ENCODE measurements at regions not wholly inside any gene's neighbourhood (a gene's known extent, or its start where the extent isn't known, plus 50 kb on each side); places are given as distances from the start of the nearest gene placed in this dataset.

DNA sequence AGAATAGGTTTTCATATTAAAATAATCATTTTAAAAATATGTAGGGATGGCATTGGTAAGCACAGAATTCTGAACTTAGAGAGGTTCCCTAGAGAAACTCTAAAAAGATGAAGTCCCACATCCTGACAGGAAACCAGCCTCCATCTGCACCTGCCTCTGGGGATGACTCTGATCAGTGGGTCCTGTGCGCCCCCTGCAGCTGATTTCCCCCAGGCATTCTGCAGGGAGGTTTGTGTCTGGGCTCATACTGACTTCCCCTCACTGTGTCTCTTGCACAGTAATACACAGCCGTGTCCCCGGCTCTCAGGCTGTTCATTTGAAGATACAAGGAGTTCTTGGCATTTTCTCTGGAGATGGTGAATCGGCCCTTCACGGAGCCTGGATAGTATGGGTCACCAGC is 602.9 kb downstream of the TMEM121 start:
- TF ChIP-seq, protein P1, sequence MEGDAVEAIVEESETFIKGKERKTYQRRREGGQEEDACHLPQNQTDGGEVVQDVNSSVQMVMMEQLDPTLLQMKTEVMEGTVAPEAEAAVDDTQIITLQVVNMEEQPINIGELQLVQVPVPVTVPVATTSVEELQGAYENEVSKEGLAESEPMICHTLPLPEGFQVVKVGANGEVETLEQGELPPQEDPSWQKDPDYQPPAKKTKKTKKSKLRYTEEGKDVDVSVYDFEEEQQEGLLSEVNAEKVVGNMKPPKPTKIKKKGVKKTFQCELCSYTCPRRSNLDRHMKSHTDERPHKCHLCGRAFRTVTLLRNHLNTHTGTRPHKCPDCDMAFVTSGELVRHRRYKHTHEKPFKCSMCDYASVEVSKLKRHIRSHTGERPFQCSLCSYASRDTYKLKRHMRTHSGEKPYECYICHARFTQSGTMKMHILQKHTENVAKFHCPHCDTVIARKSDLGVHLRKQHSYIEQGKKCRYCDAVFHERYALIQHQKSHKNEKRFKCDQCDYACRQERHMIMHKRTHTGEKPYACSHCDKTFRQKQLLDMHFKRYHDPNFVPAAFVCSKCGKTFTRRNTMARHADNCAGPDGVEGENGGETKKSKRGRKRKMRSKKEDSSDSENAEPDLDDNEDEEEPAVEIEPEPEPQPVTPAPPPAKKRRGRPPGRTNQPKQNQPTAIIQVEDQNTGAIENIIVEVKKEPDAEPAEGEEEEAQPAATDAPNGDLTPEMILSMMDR (IDR thresholded peaks at IDR 0.05; ENCODE audit: low read depth, low read length, poor library complexity, severe bottlenecking): peak; percentile 46
- TF ChIP-seq EZH2phosphoT487 (IDR thresholded peaks at IDR 0.05; ENCODE audit: borderline replicate concordance, low read length): no peak

All from DOHH2 (cell line).